ENCODE measurements at regions not wholly inside any gene's neighbourhood (a gene's known extent, or its start where the extent isn't known, plus 50 kb on each side); places are given as distances from the start of the nearest gene placed in this dataset.

GRCh38 chr14:61636779-61637178, 58.5 kb upstream of the HIF1A start:
- TF ChIP-seq GATA2 (IDR thresholded peaks at IDR 0.05; ENCODE audit: low read depth, low read length) (no peak), GATA3 (IDR thresholded peaks at IDR 0.05; ENCODE audit: low read depth, low read length) (no peak)
